NCI-H524 treated with DMSO at 0.1 percent for 48 hours (cell line): ENCODE measurements at regions not wholly inside any gene's neighbourhood (a gene's known extent, or its start where the extent isn't known, plus 50 kb on each side); places are given as distances from the start of the nearest gene placed in this dataset.

Experiments
- DNase-seq: peaks from one replicate; lab custom pipeline; 2025; lab: John Stamatoyannopoulos, UW

- DNase-seq: no peak
Measured at GRCh38 chr11:70764356-70764905, 366.1 kb downstream of the CTTN start.

- DNase-seq: no peak
Measured at GRCh38 chr11:70766901-70767300, 368.6 kb downstream of the CTTN start.

DNA sequence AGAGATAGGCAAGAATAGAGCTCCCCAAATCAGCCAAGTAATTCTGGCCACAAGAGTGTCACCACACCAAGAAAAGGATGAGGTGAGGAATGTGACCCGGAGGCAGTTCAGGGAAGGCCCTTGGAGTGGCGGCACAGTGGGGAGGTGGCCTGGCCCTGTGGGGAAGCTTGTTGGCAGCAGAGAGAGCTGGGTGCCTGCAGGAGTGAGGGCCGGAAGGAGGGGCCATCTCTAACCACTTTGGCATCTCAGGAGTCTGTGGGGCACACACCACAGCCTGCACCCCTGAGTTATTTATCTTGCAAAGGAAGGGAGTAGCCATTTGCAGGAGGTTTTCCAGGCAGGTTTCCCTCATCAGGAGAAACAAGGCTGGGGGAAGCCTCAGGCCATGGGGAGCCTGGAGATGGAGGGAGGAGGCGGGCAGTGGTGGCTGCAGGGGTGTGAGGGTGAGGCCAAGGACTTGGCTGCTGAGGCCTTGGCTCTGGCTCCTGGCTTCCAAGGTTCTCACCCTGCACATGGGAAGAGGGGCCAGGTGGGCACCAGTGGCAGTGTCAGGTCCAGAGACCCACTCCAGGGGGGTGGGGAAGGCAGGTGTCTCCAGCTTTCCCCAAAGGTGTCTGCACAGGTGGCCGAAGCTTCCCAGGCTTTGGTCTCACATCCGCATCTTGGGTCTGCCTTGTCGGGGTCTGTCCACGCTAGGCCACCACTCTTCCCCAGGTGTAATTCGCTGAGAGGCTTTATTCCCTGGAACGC, 370.2 kb downstream of the CTTN start:
- no peak for DNase-seq

- DNase-seq: no peak
Measured at GRCh38 chr11:70769106-70769505, 370.8 kb downstream of the CTTN start.

DNA sequence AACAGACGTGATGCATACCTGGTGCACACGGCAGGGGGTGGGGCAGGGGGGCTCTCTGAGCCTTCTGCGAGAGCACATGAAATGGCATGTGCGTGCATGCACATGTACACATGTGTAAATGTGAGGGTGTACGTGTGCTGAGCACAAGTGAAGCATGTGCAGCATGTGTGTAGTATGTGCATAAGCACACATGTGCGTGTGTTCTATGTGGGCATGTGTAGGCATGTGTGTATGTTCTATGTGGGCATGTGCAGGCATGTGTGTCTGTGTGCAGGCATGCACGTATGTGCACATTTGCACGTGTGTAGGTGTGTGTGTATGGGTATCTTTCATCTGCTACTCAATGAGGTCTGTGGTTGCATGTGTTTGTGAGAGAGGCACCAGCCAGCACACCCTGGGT, 371.2 kb downstream of the CTTN start:
- no peak for DNase-seq

GRCh38 chr11:70771099-70771885, 373.0 kb downstream of the CTTN start:
- DNase-seq: no peak

- peak; percentile 14 for DNase-seq
Measured at GRCh38 chr11:70772950-70773349, 374.6 kb downstream of the CTTN start.

DNA sequence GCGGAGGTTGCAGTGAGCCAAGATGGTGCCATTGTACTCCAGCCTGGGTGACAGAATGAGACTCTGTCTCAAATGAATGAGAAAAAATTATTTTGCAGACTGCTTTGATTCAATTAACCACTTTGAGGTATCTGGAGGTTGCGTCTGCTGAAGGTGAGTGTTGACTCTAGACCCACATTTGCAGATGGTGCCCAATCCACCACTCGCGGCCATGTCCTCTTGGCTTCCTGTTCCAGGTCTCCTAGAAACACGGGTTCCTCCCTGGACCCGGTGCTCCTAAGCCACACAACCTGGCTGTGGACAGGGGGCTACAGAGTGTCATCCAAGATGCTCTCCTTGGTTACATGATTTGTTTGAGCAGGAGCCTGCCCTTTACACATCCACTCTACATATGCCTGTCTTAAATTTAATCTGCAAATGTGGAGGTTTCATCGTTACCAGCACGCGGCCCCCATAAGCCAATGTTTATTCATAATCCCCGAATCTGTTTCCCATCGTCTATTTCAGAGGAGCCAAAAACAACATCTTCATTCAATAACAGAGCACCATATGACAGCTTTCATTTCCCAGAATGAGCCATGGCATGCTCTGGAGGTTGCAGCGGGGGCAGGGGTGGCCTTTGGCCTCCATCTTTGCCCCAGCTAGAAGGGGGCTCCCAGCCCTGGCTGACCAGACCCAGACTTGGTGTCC, 377.2 kb downstream of the CTTN start:
- no peak for DNase-seq

DNA sequence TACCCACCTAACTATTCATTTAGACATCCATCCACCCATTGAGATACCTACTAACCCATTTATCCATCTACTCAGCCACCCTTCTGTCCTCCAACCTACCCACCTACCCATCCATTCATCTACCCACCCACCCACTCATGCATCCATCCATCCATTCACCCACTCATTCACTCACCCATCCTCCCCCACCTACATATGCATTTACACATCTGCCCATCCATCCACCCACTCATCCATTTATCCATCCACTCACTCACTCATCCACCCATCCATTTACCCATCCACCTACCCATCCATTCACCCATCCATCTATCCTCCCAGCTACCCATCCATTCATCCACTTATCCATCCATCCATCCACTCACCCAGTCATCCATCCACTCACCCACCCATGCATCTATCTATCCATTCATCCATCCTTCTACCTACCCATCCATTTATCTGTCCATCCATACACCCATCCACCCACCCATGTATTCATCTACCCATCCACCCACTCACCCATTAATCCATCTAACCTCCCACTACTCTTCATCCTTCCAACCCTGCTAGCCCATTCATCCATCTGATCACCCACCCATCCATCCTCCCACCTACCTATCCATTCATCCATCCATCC, 378.7 kb downstream of the CTTN start:
- no peak for DNase-seq

DNA sequence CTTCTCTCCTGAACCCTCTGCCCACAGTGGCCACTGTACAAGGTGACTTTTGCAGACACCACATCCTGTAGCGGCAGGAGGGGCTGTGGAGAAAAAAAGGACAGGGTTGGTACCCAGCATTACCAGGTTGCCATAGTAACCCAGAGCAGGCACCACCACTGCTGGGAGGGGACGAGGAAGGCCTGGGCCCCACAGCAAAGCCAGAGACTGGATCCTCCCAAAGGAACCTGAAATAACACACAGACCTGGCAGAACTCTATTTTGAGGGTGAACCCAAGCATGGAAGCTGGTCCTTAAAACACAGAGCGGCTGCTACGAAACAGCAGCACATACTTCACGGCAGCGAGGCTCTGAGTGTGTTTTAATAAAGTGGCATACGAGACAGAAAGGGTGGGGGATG, 380.6 kb downstream of the CTTN start:
- no peak for DNase-seq

- no peak for DNase-seq
Measured at GRCh38 chr11:70779433-70780245, 381.3 kb downstream of the CTTN start.

DNA sequence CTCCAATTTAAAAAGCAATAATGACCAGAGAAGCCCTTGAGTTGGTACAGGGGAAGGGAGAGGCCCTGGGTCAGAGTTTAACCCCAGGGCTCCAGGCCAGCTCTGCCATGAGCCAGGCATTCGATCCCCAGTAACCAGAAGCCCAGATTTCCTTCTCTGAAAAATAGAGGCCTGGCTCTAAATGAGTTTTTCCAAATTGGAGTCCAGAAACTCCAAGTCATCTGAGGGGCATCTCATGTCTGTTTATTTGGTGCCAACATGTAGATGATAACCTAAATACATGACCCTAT, 381.9 kb downstream of the CTTN start:
- no peak for DNase-seq

DNA sequence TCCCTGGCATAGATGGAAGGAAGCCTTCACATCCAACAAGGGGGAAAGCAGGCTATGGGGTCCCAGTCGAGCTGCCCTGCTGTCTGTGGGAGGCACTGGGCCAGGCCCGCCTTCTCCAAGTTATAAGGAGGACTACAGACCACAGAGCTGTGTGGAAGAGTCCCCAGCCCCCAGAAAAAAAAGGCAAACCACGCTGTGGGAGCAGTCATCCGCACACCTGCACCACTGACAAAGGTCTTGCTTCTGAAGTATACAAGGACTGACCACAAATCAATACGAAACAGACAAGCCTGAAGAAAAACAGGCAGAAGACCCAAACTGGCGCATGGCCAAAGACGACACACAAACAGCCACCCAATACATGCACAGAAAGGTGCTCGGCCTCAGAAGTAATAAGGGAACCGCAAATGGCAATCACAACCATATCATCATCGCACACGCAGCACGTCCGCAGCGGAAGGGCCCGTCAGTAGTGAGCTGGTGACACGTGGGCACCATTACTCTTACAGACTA, 384.1 kb downstream of the CTTN start:
- no peak for DNase-seq

DNA sequence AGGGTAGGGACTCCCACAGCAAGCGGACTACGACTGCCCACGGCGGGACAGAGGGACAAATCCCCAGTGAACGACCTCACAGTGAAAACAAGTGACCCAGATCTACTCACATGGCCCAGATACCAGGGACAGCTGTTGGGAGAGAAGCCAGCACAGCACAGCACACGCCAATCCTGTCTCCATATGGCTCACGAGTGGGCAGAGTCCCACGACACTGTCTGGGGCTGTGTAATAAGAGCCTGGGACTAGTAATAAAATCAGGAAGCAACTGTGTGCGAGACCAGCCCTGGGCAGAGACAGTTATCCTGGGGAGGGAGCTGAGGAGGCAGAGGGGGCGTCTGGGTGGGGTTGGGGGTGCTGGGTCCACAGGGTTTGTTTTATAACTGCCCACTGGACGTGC, 385.0 kb downstream of the CTTN start:
- DNase-seq: no peak

GRCh38 chr11:70783821-70784220, 385.5 kb downstream of the CTTN start:
- no peak for DNase-seq

DNA sequence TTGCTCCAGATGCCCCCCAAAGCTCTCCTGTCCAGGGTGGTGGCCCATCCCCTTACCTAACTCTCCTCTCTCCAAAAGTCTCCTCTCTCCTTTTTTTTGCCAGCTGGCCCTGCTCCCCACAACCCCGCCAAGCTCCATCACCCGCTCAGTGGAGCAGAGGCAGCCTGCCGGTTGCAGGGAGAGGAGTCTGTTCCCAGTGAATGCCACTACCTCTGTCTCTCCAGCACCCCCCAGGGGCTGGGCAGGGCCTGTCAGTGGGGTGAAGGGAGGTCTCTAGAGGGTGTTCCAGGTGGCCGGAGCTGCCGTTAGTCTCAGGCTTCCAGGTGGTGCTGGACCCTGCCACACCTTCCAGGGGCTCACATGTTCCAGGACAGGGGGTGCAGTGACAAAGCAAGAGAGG, 387.0 kb downstream of the CTTN start:
- DNase-seq: no peak

GRCh38 chr11:70786021-70786665, 387.8 kb downstream of the CTTN start:
- no peak for DNase-seq

- DNase-seq: no peak
Measured at GRCh38 chr11:70788248-70789022, 390.1 kb downstream of the CTTN start.

DNA sequence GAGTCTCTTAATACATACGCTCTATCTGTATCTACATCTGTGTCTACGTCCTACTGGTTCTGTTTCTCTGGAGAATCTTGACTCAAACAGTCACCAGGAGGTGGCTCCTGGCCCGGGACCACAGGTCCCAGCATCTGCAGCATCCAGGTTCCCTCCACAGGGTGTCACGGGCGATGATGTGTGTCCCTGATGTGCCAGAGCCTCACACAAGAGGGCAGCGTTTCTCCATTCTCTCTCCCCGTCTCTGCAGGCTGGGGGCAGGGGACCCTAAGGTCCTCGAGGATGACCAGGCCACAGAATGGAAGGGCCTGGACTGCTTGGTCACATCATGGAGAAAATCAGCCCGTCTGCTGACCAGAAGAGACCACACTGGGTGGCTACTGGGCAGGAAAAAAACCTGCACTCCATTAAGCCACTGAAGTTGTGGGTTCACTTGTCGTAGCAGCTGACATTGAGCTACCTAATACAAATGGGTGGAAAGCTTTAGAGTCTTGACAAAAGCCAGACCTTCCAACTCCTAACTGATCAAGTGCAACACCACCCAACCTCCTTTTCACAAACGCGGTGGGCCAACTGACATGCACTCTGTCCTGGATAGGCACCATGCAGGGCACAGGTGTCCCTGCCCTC, 392.5 kb downstream of the CTTN start:
- DNase-seq: no peak
